GM12878 (cell line): ENCODE measurements at regions not wholly inside any gene's neighbourhood (a gene's known extent, or its start where the extent isn't known, plus 50 kb on each side); places are given as distances from the start of the nearest gene placed in this dataset.

ENCODE experiments used
- CEBPB ChIP-seq, 2 experiments: fragments of 150-350 bp in 1 of 2; IDR thresholded peaks; 2 replicates each; pipeline ENCODE4 v1.6.1; 2012 to 2014; ENCODE audit warnings: low read depth in 2 of 2, low read length in 2 of 2, borderline replicate concordance in 1 of 2, inconsistent platforms in 1 of 2
- CHD4 ChIP-seq: fragments of 200-600 bp; sonication (generic); IDR thresholded peaks from 2 replicates; pipeline ENCODE4 v1.6.1; 2016; ENCODE audit warnings: mild to moderate bottlenecking
- DPF2 ChIP-seq: fragments of 450-650 bp; IDR thresholded peaks from 2 replicates; pipeline ENCODE4 v1.6.1; 2017; ENCODE audit warnings: mild to moderate bottlenecking
- EP300 ChIP-seq, 2 experiments: fragments of 150-350 bp in 1 of 2; IDR thresholded peaks; 2 replicates each; pipeline ENCODE4 v1.6.1; 2011 to 2012; ENCODE audit warnings: low read depth in 2 of 2, low read length in 2 of 2, borderline replicate concordance in 1 of 2, improper control_type of control experiment in 1 of 2, inconsistent platforms in 1 of 2; ENCODE audit not compliant: control insufficient read depth in 1 of 2
- MTA2 ChIP-seq: fragments of 450-650 bp; IDR thresholded peaks from 2 replicates; pipeline ENCODE4 v1.6.1; 2016; ENCODE audit warnings: low read depth, mild to moderate bottlenecking, moderate library complexity
- PBX3 ChIP-seq: IDR thresholded peaks from 2 replicates; pipeline ENCODE4 v1.6.1; 2011; ENCODE audit warnings: mild to moderate bottlenecking, low read depth, low read length, moderate library complexity; ENCODE audit not compliant: insufficient replicate concordance
- POLR2A ChIP-seq: IDR thresholded peaks from 2 replicates; pipeline ENCODE4 v1.6.1; 2011; ENCODE audit warnings: low read depth, mild to moderate bottlenecking, low read length
- PRDM15 ChIP-seq: fragments of 450-650 bp; formaldehyde crosslinking; IDR thresholded peaks from 2 replicates; pipeline ENCODE4 v1.4.0; 2020; ENCODE audit warnings: mild to moderate bottlenecking, moderate library complexity
- RAD51 ChIP-seq: fragments of 450-650 bp; IDR thresholded peaks from 2 replicates; pipeline ENCODE4 v1.6.1; 2016; ENCODE audit warnings: moderate library complexity, mild to moderate bottlenecking, inconsistent platforms
- ZBTB4 ChIP-seq: fragments of 450-650 bp; formaldehyde crosslinking; IDR thresholded peaks from 2 replicates; pipeline ENCODE4 v1.4.0; 2022; ENCODE audit warnings: mild to moderate bottlenecking, moderate library complexity
- TF ChIP-seq, protein P1 (sequence below), 3 experiments: IDR thresholded peaks in 2 of 3; conservative IDR thresholded peaks in 1 of 3; 2 replicates each; pipeline ENCODE4 v1.5.1; 2011; ENCODE audit warnings: low read depth in 3 of 3, low read length in 3 of 3, mild to moderate bottlenecking in 3 of 3, control low read depth in 2 of 3, moderate library complexity in 2 of 3, inconsistent platforms in 1 of 3, mixed read lengths in 1 of 3; ENCODE audit not compliant: control insufficient read depth in 2 of 3, insufficient read depth in 1 of 3; ENCODE audit errors: extremely low read depth in 1 of 3
- TF ChIP-seq, protein P2 (sequence below): IDR thresholded peaks from 2 replicates; pipeline ENCODE4 v1.6.1; 2011; ENCODE audit warnings: borderline replicate concordance, low read depth, mild to moderate bottlenecking, moderate library complexity, low read length; ENCODE audit not compliant: insufficient read depth, poor library complexity, severe bottlenecking
- TF ChIP-seq, protein P3 (sequence below): IDR thresholded peaks from 2 replicates; pipeline ENCODE4 v1.6.1; 2012; ENCODE audit warnings: improper control_type of control experiment, low read depth, low read length; ENCODE audit not compliant: insufficient replicate concordance
- TF ChIP-seq, protein P4 (sequence below): fragments of 150-350 bp; IDR thresholded peaks from 2 replicates; pipeline ENCODE4 v1.6.1; 2014; ENCODE audit warnings: mild to moderate bottlenecking, low read depth, low read length

DNA sequence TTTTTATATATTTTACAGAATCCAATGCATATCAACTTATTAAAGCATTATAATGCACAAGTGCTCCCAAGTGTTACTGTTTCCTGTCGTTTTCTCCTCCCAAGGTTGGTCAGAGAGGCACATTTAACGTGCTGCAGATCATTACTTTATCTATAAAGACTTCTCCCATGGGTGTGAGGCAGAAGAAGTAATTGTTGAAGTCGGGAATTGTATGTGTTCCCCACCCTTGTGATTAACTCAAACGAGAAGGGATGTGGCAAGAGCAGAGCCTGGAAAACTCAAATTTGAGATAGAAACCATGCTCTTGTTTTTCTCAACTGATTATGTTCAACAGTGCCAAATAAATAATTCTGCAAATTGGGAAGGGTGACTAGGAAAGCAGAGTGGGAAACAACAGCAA is 412.5 kb upstream of the ADAMTS5 start:
- TF ChIP-seq POLR2A (no peak), MTA2 (no peak), DPF2 (no peak), PRDM15 (no peak), EP300 (IDR thresholded peaks at IDR 0.05; ENCODE audit: borderline replicate concordance in 1 of 2, control insufficient read depth in 1 of 2, low read depth in 2 of 2, low read length in 2 of 2) (no peak), ZBTB4 (CRISPR knock-in tag) (no peak), PBX3 (no peak), CEBPB (IDR thresholded peaks at IDR 0.05; ENCODE audit: borderline replicate concordance in 1 of 2, low read depth in 2 of 2, low read length in 2 of 2) (no peak), RAD51 (no peak), CHD4 (no peak)
- TF ChIP-seq, protein P1, sequence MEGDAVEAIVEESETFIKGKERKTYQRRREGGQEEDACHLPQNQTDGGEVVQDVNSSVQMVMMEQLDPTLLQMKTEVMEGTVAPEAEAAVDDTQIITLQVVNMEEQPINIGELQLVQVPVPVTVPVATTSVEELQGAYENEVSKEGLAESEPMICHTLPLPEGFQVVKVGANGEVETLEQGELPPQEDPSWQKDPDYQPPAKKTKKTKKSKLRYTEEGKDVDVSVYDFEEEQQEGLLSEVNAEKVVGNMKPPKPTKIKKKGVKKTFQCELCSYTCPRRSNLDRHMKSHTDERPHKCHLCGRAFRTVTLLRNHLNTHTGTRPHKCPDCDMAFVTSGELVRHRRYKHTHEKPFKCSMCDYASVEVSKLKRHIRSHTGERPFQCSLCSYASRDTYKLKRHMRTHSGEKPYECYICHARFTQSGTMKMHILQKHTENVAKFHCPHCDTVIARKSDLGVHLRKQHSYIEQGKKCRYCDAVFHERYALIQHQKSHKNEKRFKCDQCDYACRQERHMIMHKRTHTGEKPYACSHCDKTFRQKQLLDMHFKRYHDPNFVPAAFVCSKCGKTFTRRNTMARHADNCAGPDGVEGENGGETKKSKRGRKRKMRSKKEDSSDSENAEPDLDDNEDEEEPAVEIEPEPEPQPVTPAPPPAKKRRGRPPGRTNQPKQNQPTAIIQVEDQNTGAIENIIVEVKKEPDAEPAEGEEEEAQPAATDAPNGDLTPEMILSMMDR (IDR thresholded peaks at IDR 0.05 in 2 of 3, conservative IDR thresholded peaks at IDR 0.05 in 1 of 3; ENCODE audit: control insufficient read depth in 2 of 3, extremely low read depth in 1 of 3, insufficient read depth in 1 of 3, low read depth in 3 of 3, low read length in 3 of 3): no peak
- TF ChIP-seq, protein P2, sequence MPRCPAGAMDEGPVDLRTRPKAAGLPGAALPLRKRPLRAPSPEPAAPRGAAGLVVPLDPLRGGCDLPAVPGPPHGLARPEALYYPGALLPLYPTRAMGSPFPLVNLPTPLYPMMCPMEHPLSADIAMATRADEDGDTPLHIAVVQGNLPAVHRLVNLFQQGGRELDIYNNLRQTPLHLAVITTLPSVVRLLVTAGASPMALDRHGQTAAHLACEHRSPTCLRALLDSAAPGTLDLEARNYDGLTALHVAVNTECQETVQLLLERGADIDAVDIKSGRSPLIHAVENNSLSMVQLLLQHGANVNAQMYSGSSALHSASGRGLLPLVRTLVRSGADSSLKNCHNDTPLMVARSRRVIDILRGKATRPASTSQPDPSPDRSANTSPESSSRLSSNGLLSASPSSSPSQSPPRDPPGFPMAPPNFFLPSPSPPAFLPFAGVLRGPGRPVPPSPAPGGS: no peak
- TF ChIP-seq, protein P3, sequence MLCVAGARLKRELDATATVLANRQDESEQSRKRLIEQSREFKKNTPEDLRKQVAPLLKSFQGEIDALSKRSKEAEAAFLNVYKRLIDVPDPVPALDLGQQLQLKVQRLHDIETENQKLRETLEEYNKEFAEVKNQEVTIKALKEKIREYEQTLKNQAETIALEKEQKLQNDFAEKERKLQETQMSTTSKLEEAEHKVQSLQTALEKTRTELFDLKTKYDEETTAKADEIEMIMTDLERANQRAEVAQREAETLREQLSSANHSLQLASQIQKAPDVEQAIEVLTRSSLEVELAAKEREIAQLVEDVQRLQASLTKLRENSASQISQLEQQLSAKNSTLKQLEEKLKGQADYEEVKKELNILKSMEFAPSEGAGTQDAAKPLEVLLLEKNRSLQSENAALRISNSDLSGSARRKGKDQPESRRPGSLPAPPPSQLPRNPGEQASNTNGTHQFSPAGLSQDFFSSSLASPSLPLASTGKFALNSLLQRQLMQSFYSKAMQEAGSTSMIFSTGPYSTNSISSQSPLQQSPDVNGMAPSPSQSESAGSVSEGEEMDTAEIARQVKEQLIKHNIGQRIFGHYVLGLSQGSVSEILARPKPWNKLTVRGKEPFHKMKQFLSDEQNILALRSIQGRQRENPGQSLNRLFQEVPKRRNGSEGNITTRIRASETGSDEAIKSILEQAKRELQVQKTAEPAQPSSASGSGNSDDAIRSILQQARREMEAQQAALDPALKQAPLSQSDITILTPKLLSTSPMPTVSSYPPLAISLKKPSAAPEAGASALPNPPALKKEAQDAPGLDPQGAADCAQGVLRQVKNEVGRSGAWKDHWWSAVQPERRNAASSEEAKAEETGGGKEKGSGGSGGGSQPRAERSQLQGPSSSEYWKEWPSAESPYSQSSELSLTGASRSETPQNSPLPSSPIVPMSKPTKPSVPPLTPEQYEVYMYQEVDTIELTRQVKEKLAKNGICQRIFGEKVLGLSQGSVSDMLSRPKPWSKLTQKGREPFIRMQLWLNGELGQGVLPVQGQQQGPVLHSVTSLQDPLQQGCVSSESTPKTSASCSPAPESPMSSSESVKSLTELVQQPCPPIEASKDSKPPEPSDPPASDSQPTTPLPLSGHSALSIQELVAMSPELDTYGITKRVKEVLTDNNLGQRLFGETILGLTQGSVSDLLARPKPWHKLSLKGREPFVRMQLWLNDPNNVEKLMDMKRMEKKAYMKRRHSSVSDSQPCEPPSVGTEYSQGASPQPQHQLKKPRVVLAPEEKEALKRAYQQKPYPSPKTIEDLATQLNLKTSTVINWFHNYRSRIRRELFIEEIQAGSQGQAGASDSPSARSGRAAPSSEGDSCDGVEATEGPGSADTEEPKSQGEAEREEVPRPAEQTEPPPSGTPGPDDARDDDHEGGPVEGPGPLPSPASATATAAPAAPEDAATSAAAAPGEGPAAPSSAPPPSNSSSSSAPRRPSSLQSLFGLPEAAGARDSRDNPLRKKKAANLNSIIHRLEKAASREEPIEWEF: no peak
- TF ChIP-seq, protein P4, sequence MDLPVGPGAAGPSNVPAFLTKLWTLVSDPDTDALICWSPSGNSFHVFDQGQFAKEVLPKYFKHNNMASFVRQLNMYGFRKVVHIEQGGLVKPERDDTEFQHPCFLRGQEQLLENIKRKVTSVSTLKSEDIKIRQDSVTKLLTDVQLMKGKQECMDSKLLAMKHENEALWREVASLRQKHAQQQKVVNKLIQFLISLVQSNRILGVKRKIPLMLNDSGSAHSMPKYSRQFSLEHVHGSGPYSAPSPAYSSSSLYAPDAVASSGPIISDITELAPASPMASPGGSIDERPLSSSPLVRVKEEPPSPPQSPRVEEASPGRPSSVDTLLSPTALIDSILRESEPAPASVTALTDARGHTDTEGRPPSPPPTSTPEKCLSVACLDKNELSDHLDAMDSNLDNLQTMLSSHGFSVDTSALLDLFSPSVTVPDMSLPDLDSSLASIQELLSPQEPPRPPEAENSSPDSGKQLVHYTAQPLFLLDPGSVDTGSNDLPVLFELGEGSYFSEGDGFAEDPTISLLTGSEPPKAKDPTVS: no peak
